Upper lobe of left lung (tissue), 6 donors: ENCODE measurements at regions not wholly inside any gene's neighbourhood (a gene's known extent, or its start where the extent isn't known, plus 50 kb on each side); places are given as distances from the start of the nearest gene placed in this dataset.

Source experiments
- ATAC-seq, 2 donors: fragments of 200-7000 bp; cut with Tn5 transposase; one replicate each; pipeline ENCODE4 v1.9.1; 2022; ENCODE audit warnings: mild to moderate bottlenecking in 2 of 2, moderate library complexity in 2 of 2; ENCODE audit not compliant: low FRiP score in 2 of 2
- DNase-seq, 2 donors: peaks; one replicate each; pipeline ENCODE4 v3.0.0-alpha.2; 2019 to 2020
- H3K27ac ChIP-seq, 4 donors: fragments of 200-600 bp; sonication (generic); one replicate each; pipeline ENCODE4 v1.5.1; 2016 to 2019
- H3K27me3 ChIP-seq, 4 donors: fragments of 200-600 bp; sonication (generic); one replicate each; pipeline ENCODE4 v1.5.1; 2017 to 2019
- H3K36me3 ChIP-seq, 4 donors: fragments of 200-600 bp; sonication (generic); one replicate each; pipeline ENCODE4 v1.5.1; 2016 to 2019
- H3K4me1 ChIP-seq, 4 donors: fragments of 200-600 bp; sonication (generic); one replicate each; pipeline ENCODE4 v1.5.1; 2018 to 2019
- H3K4me3 ChIP-seq, 4 donors: fragments of 200-600 bp; sonication (generic); one replicate each; pipeline ENCODE4 v1.5.1; 2017 to 2019; ENCODE audit warnings: mild to moderate bottlenecking in 2 of 4, moderate library complexity in 1 of 4
- H3K9me3 ChIP-seq, 4 donors: fragments of 200-600 bp; sonication (generic); one replicate each; pipeline ENCODE4 v1.5.1; 2018 to 2019
- EP300 ChIP-seq, 4 donors: sonication (generic); formaldehyde crosslinking; IDR thresholded peaks; one replicate each; pipeline ENCODE4 v1.5.1; 2017; ENCODE audit warnings: antibody characterized with exemption in 4 of 4, control low read depth in 2 of 4
- POLR2A ChIP-seq, 4 donors: fragments of 450-650 bp; IDR thresholded peaks; one replicate each; pipeline ENCODE4 v1.5.1; 2016 to 2017; ENCODE audit warnings: antibody characterized with exemption in 4 of 4, mild to moderate bottlenecking in 2 of 4
- POLR2AphosphoS5 ChIP-seq, 2 donors: sonication (generic); formaldehyde crosslinking; IDR thresholded peaks; one replicate each; pipeline ENCODE4 v1.5.1; 2017; ENCODE audit warnings: antibody characterized with exemption in 2 of 2
- WGBS, 2 donors: methylation state at CpG; one replicate each; pipeline ENCODE4 v1.1.5; 2017 to 2018; 5-methylcytosine and 5-hydroxymethylcytosine counted together
- TF ChIP-seq, protein P1 (sequence below), 6 experiments: fragments of 450-650 bp in 4 of 6; fragments of 200-600 bp in 2 of 6; sonication (generic) in 2 of 6; IDR thresholded peaks; one replicate each; pipeline ENCODE4 v1.5.1; 2016 to 2019; ENCODE audit warnings: antibody characterized with exemption in 6 of 6
- donor health status: DM: no; HTN: no; CAD: no; lungs with moderate emphysema.
- donor health status: DM: no; HTN: yes; CAD: no; lungs with severe emphysema.

GRCh38 chr17:79354173-79354820 lies 256.6 kb downstream of the RBFOX3 start:
- H3K4me1 ChIP-seq: peaks cover 0 to 8% (median 3%) of the 10 kb centered on the region in 4 donors
- no peak overlapping the region for H3K27ac ChIP-seq
- ATAC-seq: no peak

GRCh38 chr17:79353548-79353947 lies 257.3 kb downstream of the RBFOX3 start:
- no peaks in the 10 kb centered on the region for H3K36me3 ChIP-seq
- H3K27me3 ChIP-seq: no peaks in the 10 kb centered on the region
- DNase-seq: no peak
- H3K4me3 ChIP-seq: no peak overlapping the region
- no peak for TF ChIP-seq POLR2AphosphoS5 (IDR thresholded peaks at IDR 0.05)
- TF ChIP-seq, protein P1, sequence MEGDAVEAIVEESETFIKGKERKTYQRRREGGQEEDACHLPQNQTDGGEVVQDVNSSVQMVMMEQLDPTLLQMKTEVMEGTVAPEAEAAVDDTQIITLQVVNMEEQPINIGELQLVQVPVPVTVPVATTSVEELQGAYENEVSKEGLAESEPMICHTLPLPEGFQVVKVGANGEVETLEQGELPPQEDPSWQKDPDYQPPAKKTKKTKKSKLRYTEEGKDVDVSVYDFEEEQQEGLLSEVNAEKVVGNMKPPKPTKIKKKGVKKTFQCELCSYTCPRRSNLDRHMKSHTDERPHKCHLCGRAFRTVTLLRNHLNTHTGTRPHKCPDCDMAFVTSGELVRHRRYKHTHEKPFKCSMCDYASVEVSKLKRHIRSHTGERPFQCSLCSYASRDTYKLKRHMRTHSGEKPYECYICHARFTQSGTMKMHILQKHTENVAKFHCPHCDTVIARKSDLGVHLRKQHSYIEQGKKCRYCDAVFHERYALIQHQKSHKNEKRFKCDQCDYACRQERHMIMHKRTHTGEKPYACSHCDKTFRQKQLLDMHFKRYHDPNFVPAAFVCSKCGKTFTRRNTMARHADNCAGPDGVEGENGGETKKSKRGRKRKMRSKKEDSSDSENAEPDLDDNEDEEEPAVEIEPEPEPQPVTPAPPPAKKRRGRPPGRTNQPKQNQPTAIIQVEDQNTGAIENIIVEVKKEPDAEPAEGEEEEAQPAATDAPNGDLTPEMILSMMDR (IDR thresholded peaks at IDR 0.05): no peak
- no peak for TF ChIP-seq POLR2A (IDR thresholded peaks at IDR 0.05)
- TF ChIP-seq EP300 (IDR thresholded peaks at IDR 0.05): no peak
- no peak for ATAC-seq
- no peaks in the 10 kb centered on the region for H3K9me3 ChIP-seq
- H3K27ac ChIP-seq: no peak overlapping the region
- H3K4me1 ChIP-seq: peaks cover 0 to 8% (median 3%) of the 10 kb centered on the region in 4 donors
- 69 to 80% methylated on average over 6 to 14 of the region's 14 CpGs for WGBS, 2 donors

More at GRCh38 chr17:79354173-79354820, 256.6 kb downstream of the RBFOX3 start:
- TF ChIP-seq EP300 (IDR thresholded peaks at IDR 0.05) (no peak), POLR2AphosphoS5 (IDR thresholded peaks at IDR 0.05) (no peak), POLR2A (IDR thresholded peaks at IDR 0.05) (no peak)
- TF ChIP-seq, protein P1 (IDR thresholded peaks at IDR 0.05): no peak
- 76 to 86% methylated on average over 13 to 15 of the region's 15 CpGs for WGBS, 2 donors
- Histone ChIP-seq H3K27me3 (no peaks in the 10 kb centered on the region), H3K4me3 (no peak overlapping the region), H3K36me3 (no peaks in the 10 kb centered on the region), H3K9me3 (no peaks in the 10 kb centered on the region)
- DNase-seq: no peak

- TF ChIP-seq, protein P1 (IDR thresholded peaks at IDR 0.05): no peak
- TF ChIP-seq EP300 (IDR thresholded peaks at IDR 0.05) (no peak), POLR2A (IDR thresholded peaks at IDR 0.05) (no peak), POLR2AphosphoS5 (IDR thresholded peaks at IDR 0.05) (no peak)
- ATAC-seq: no peak
- H3K27me3 ChIP-seq: no peaks in the 10 kb centered on the region
These were observed 257.8 kb downstream of the RBFOX3 start for GRCh38 chr17:79353016-79353415.

GRCh38 chr17:79350533-79350932 lies 260.3 kb downstream of the RBFOX3 start:
- Histone ChIP-seq H3K4me3 (no peak overlapping the region), H3K27me3 (no peaks in the 10 kb centered on the region), H3K27ac (no peak overlapping the region), H3K9me3 (no peaks in the 10 kb centered on the region), H3K4me1 (no peaks in the 10 kb centered on the region), H3K36me3 (no peaks in the 10 kb centered on the region)
- ATAC-seq (no peak), DNase-seq (no peak)
- 76 to 84% methylated on average over 7 of the region's 7 CpGs for WGBS, 2 donors
- no peak for TF ChIP-seq EP300 (IDR thresholded peaks at IDR 0.05)
- TF ChIP-seq, protein P1 (IDR thresholded peaks at IDR 0.05): no peak
- TF ChIP-seq POLR2AphosphoS5 (IDR thresholded peaks at IDR 0.05): no peak
- TF ChIP-seq POLR2A (IDR thresholded peaks at IDR 0.05): no peak

More at GRCh38 chr17:79353016-79353415, 257.8 kb downstream of the RBFOX3 start:
- Histone ChIP-seq H3K27ac (no peak overlapping the region), H3K36me3 (no peaks in the 10 kb centered on the region), H3K4me1 (peaks cover 0 to 8% (median 3%) of the 10 kb centered on the region in 4 donors), H3K4me3 (no peak overlapping the region), H3K9me3 (no peaks in the 10 kb centered on the region)
- DNase-seq: no peak
- 75 to 83% methylated on average over 1 to 4 of the region's 8 CpGs for WGBS, 2 donors
